Caco-2 (cell line): ENCODE measurements at regions not wholly inside any gene's neighbourhood (a gene's known extent, or its start where the extent isn't known, plus 50 kb on each side); places are given as distances from the start of the nearest gene placed in this dataset.
"Not testable (repeated sequence)": the region's sequence is repeated elsewhere in the genome, so short reads cannot be mapped to it uniquely, and the experiment has no call there.

Experiments used
- BruUV-seq: library from RNA; stranded (reverse); fragments of 400-500 nt; replicated peaks from 2 replicates; lab custom pipeline; 2021; lab: Mats Ljungman, UMichigan
- CTCF ChIA-PET: fragments of 300-600 bp; sonication (Branson Sonifier 250); formaldehyde crosslinking; loops from one replicate; lab custom pipeline; 2022; ENCODE audit warnings: antibody characterized with exemption; lab: Charles Lee
- POLR2A ChIA-PET: fragments of 300-600 bp; sonication (Branson Sonifier 250); formaldehyde crosslinking; loops from one replicate; lab custom pipeline; 2022; ENCODE audit warnings: antibody characterized with exemption; lab: Charles Lee
- DNase-seq, 2 experiments: peaks; one replicate each; pipeline versions ENCODE4 v3.0.0 to v3.0.0-alpha.2; 2020 to 2022
- H3K27me3 ChIP-seq: replicated peaks from 2 replicates; pipeline ENCODE4 v1.6.0; 2011; ENCODE audit warnings: low read length; ENCODE audit not compliant: control insufficient read depth, insufficient read depth
- H3K36me3 ChIP-seq: 2 replicates; pipeline ENCODE4 v1.5.1; 2011; ENCODE audit warnings: low read length; ENCODE audit not compliant: control insufficient read depth, insufficient read depth
- H3K4me1 ChIP-seq: fragments of 250-450 bp; sonication (Bioruptor Pico); 2 replicates; pipeline ENCODE4 v1.5.1; 2020; ENCODE audit warnings: mild to moderate bottlenecking
- H3K4me3 ChIP-seq: 2 replicates; pipeline ENCODE4 v1.5.1; 2011; ENCODE audit warnings: low read depth, mild to moderate bottlenecking, control low read depth, low read length
- H3K9me3 ChIP-seq: fragments of 250-450 bp; sonication (Bioruptor Pico); 2 replicates; pipeline ENCODE4 v1.5.1; 2020; ENCODE audit warnings: mild to moderate bottlenecking, moderate library complexity
- H3K27ac Mint-ChIP-seq: one replicate; pipeline ENCODE4 v1.8.0; 2022; ENCODE audit warnings: mixed read lengths; ENCODE audit not compliant: unreplicated experiment
- H3K27me3 Mint-ChIP-seq: one replicate; pipeline ENCODE4 v1.8.0; 2022; ENCODE audit warnings: mixed read lengths; ENCODE audit not compliant: insufficient read depth, unreplicated experiment
- H3K36me3 Mint-ChIP-seq: one replicate; pipeline ENCODE4 v1.8.0; 2022; ENCODE audit warnings: mild to moderate bottlenecking, mixed read lengths; ENCODE audit not compliant: insufficient read depth, unreplicated experiment
- H3K4me1 Mint-ChIP-seq: one replicate; pipeline ENCODE4 v1.8.0; 2022; ENCODE audit warnings: low read depth, mixed read lengths; ENCODE audit not compliant: unreplicated experiment
- H3K4me3 Mint-ChIP-seq: one replicate; pipeline ENCODE4 v1.8.0; 2022; ENCODE audit warnings: mild to moderate bottlenecking, moderate library complexity, mixed read lengths; ENCODE audit not compliant: unreplicated experiment
- H3K9me3 Mint-ChIP-seq: one replicate; pipeline ENCODE4 v1.8.0; 2022; ENCODE audit warnings: mixed read lengths; ENCODE audit not compliant: unreplicated experiment
- CTCF ChIP-seq, 2 experiments: fragments of 200-600 bp in 1 of 2; IDR thresholded peaks; 1 replicate in 1 of 2; 2 replicates in 1 of 2; pipeline versions ENCODE4 v1.5.1 to v1.8.0; 2011 to 2022; ENCODE audit warnings: antibody characterized with exemption in 1 of 2, control low read depth in 1 of 2, inconsistent platforms in 1 of 2, low read depth in 1 of 2, low read length in 1 of 2, mild to moderate bottlenecking in 1 of 2, moderate library complexity in 1 of 2; ENCODE audit not compliant: insufficient read depth in 1 of 2, severe bottlenecking in 1 of 2, unreplicated experiment in 1 of 2
- intact Hi-C: fragments of 100-400 bp; cut with micrococcal nuclease; formaldehyde crosslinking; loops from one replicate; pipeline ENCODE4 v1.10.0; 2022; ENCODE audit not compliant: unreplicated experiment

DNA sequence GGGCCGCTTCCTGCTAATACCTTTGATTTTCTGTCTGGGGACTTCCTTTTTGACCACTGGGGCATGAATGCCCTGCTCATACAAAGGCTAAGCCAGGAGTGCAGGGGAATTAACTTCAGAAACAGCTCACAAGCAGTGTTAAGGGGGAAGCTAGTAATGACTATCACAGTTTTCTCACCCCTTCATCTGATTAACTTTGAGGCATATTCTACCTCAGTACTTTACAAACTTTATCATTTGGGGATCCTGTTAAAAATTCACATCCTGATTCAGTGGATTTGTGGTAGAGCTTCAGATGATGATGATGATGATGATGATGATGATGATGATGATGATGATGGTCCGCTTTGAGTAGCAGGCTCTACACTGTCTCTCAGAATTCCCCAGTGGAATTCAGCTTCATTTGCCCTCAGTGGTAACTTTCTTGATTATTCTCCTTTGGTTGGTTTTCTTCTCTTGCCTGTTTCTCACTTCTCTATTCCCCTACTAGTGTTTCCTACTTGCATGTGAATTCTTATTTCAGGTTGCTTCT, 78.4 kb upstream of the TMEM170B start:
- no TSS peak for BruUV-seq
- no peak overlapping the region for H3K27ac Mint-ChIP-seq
- H3K4me1 ChIP-seq: 0 out of 2 replicates have a peak, but pooled peaks cover 7% of the 10 kb centered on the region
- POLR2A ChIA-PET: interaction anchor here (0.7 kb wide), 1 partner anchor 136 kb away, joined by 3 read pairs; no protein-coding TSS in a partner anchor
- no peaks in the 10 kb centered on the region for H3K27me3 Mint-ChIP-seq
- H3K4me1 Mint-ChIP-seq: peaks cover 18% of the 10 kb centered on the region
- no peaks in the 10 kb centered on the region for H3K9me3 ChIP-seq
- intact Hi-C loops: no loop called here
- no peaks in the 10 kb centered on the region for H3K36me3 Mint-ChIP-seq
- H3K36me3 ChIP-seq: no peaks in the 10 kb centered on the region
- H3K4me3 ChIP-seq: no peak overlapping the region
- TF ChIP-seq CTCF (IDR thresholded peaks at IDR 0.05; ENCODE audit: insufficient read depth in 1 of 2, low read depth in 1 of 2, low read length in 1 of 2, severe bottlenecking in 1 of 2, unreplicated experiment in 1 of 2): no peak
- peaks cover 19% of the 10 kb centered on the region for H3K9me3 Mint-ChIP-seq
- CTCF ChIA-PET: no interaction called here
- H3K4me3 Mint-ChIP-seq: no peak overlapping the region
- DNase-seq: no peak
- H3K27me3 ChIP-seq: no peaks in the 10 kb centered on the region

DNA sequence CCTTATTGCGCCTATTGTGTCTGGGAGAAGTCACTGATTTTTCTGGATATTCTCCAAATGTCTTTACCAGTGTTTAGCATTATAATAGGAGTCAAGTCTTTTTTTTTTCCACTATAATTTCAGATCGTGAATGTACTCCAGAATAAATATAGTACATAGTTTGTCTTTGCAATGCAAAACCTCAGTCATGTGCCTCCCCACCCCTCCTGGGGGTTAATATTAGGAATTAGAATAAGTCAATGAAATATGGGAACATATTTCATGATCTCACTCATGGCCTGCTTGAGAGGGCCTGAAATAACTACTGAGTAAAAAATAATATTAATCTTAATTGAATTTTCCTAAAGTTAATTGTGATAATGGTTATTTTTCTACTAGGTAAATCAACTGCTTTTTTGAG, 79.0 kb upstream of the TMEM170B start:
- no TSS peak for BruUV-seq
- H3K9me3 ChIP-seq: no peaks in the 10 kb centered on the region
- no peaks in the 10 kb centered on the region for H3K27me3 ChIP-seq
- POLR2A ChIA-PET: interaction anchor here (0.7 kb wide), 1 partner anchor 136 kb away, joined by 3 read pairs; no protein-coding TSS in a partner anchor
- no peak overlapping the region for H3K4me3 Mint-ChIP-seq
- no peaks in the 10 kb centered on the region for H3K27me3 Mint-ChIP-seq
- intact Hi-C loops: no loop called here
- DNase-seq: no peak
- CTCF ChIA-PET: no interaction called here
- peaks cover 24% of the 10 kb centered on the region for H3K4me1 Mint-ChIP-seq
- no peak for TF ChIP-seq CTCF (IDR thresholded peaks at IDR 0.05; ENCODE audit: insufficient read depth in 1 of 2, low read depth in 1 of 2, low read length in 1 of 2, severe bottlenecking in 1 of 2, unreplicated experiment in 1 of 2)
- no peaks in the 10 kb centered on the region for H3K36me3 ChIP-seq
- peaks cover 26% of the 10 kb centered on the region for H3K9me3 Mint-ChIP-seq
- 0 out of 2 replicates have a peak, but pooled peaks cover 7% of the 10 kb centered on the region for H3K4me1 ChIP-seq
- H3K27ac Mint-ChIP-seq: no peak overlapping the region
- H3K4me3 ChIP-seq: no peak overlapping the region
- no peaks in the 10 kb centered on the region for H3K36me3 Mint-ChIP-seq

DNA sequence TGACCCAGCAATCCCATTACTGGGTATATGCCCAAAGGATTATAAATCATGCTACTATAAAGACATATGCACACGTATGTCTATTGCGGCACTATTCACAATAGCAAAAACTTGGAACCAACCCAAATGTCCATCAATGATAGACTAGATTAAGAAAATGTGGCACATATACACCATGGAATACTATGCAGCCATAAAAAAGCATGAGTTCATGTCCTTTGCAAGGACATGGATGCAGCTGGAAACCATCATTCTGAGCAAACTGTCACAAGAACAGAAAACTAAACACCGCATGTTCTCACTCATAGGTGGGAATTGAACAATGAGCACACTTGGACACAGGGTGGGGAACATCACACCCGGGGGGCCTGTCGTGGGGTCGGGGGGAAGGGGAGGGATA, 80.1 kb upstream of the TMEM170B start:
- H3K27me3 ChIP-seq, CTCF ChIA-PET, H3K9me3 ChIP-seq, DNase-seq, H3K36me3 Mint-ChIP-seq, H3K27ac Mint-ChIP-seq, intact Hi-C loops, H3K4me3 Mint-ChIP-seq, H3K36me3 ChIP-seq, H3K27me3 Mint-ChIP-seq, H3K4me1 ChIP-seq, H3K4me3 ChIP-seq, BruUV-seq, POLR2A ChIA-PET: not testable (repeated sequence)
- Mint-ChIP-seq H3K4me1 (peaks cover 26% of the 10 kb centered on the region), H3K9me3 (peaks cover 32% of the 10 kb centered on the region)

GRCh38 chr6:11452106-11452505, 85.4 kb upstream of the TMEM170B start:
- peaks cover 16% of the 10 kb centered on the region for H3K4me1 Mint-ChIP-seq
- H3K27me3 Mint-ChIP-seq, DNase-seq, H3K27ac Mint-ChIP-seq, BruUV-seq, H3K4me1 ChIP-seq, H3K9me3 ChIP-seq, H3K4me3 ChIP-seq, POLR2A ChIA-PET, H3K36me3 Mint-ChIP-seq, H3K4me3 Mint-ChIP-seq, intact Hi-C loops, H3K36me3 ChIP-seq, H3K27me3 ChIP-seq, CTCF ChIA-PET: not testable (repeated sequence)
- H3K9me3 Mint-ChIP-seq: peaks cover 45% of the 10 kb centered on the region
